Astrocyte (in vitro differentiated cells and primary cell): ENCODE measurements at regions not wholly inside any gene's neighbourhood (a gene's known extent, or its start where the extent isn't known, plus 50 kb on each side); places are given as distances from the start of the nearest gene placed in this dataset.

ENCODE experiments used
- DNase-seq: peaks from one replicate; pipeline ENCODE4 v3.0.0-alpha.2; 2010; ENCODE audit warnings: low read depth
- FAIRE-seq: peaks from 2 replicates; lab custom pipeline; 2011; peaks lifted over from hg19 to GRCh38; lab: Jason Lieb, UNC
- H2AFZ ChIP-seq: 2 replicates; pipeline ENCODE4 v1.6.0; 2012; ENCODE audit warnings: low read depth, low read length, inconsistent platforms
- H3K27ac ChIP-seq: 2 replicates; pipeline ENCODE4 v1.5.1; 2011; ENCODE audit warnings: low read depth, low read length, inconsistent platforms
- H3K27me3 ChIP-seq: 2 replicates; pipeline ENCODE4 v1.6.0; 2011; ENCODE audit warnings: low read length, inconsistent platforms; ENCODE audit not compliant: insufficient read depth
- H3K36me3 ChIP-seq: 2 replicates; pipeline ENCODE4 v1.5.1; 2011; ENCODE audit warnings: low read length, inconsistent platforms; ENCODE audit not compliant: insufficient read depth
- H3K4me1 ChIP-seq: 2 replicates; pipeline ENCODE4 v1.5.1; 2011; ENCODE audit warnings: low read length, inconsistent platforms; ENCODE audit not compliant: insufficient read depth
- H3K4me2 ChIP-seq: 2 replicates; pipeline ENCODE4 v1.6.0; 2012; ENCODE audit warnings: low read length, inconsistent platforms
- H3K4me3 ChIP-seq: 2 replicates; pipeline ENCODE4 v1.5.1; 2011; ENCODE audit warnings: low read depth, mild to moderate bottlenecking, low read length, inconsistent platforms; ENCODE audit not compliant: insufficient read depth
- H3K79me2 ChIP-seq: 2 replicates; pipeline ENCODE4 v1.6.0; 2012; ENCODE audit warnings: mild to moderate bottlenecking, low read length, inconsistent platforms; ENCODE audit not compliant: insufficient read depth
- H3K9ac ChIP-seq: 2 replicates; pipeline ENCODE4 v1.6.0; 2012; ENCODE audit warnings: mild to moderate bottlenecking, low read length, inconsistent platforms
- H3K9me3 ChIP-seq: 2 replicates; pipeline ENCODE4 v1.5.1; 2012; ENCODE audit warnings: low read depth, mild to moderate bottlenecking, low read length, inconsistent platforms; ENCODE audit not compliant: insufficient read depth
- H4K20me1 ChIP-seq: 2 replicates; pipeline ENCODE4 v1.6.0; 2012; ENCODE audit warnings: low read length, inconsistent platforms; ENCODE audit not compliant: insufficient read depth
- H3K27ac Mint-ChIP-seq: one replicate; pipeline ENCODE4 v1.8.0; 2021; ENCODE audit warnings: mild to moderate bottlenecking, mixed read lengths; ENCODE audit not compliant: unreplicated experiment
- H3K27me3 Mint-ChIP-seq: one replicate; pipeline ENCODE4 v1.8.0; 2021; ENCODE audit warnings: low read depth, mixed read lengths; ENCODE audit not compliant: unreplicated experiment
- H3K36me3 Mint-ChIP-seq: one replicate; pipeline ENCODE4 v1.8.0; 2021; ENCODE audit warnings: low read depth, mixed read lengths; ENCODE audit not compliant: unreplicated experiment
- H3K4me1 Mint-ChIP-seq: one replicate; pipeline ENCODE4 v1.8.0; 2021; ENCODE audit warnings: low read depth, mixed read lengths; ENCODE audit not compliant: unreplicated experiment
- H3K4me3 Mint-ChIP-seq: one replicate; pipeline ENCODE4 v1.8.0; 2021; ENCODE audit warnings: mild to moderate bottlenecking, moderate library complexity, mixed read lengths; ENCODE audit not compliant: unreplicated experiment
- H3K9me3 Mint-ChIP-seq: one replicate; pipeline ENCODE4 v1.8.0; 2021; ENCODE audit warnings: mild to moderate bottlenecking, mixed read lengths; ENCODE audit not compliant: unreplicated experiment
- EZH2 ChIP-seq: IDR thresholded peaks from 2 replicates; pipeline ENCODE4 v1.6.1; 2012; ENCODE audit warnings: mild to moderate bottlenecking, low read length, inconsistent platforms; ENCODE audit not compliant: insufficient read depth
- TF ChIP-seq, protein P1 (sequence below): IDR thresholded peaks from 2 replicates; pipeline ENCODE4 v1.5.1; 2011; ENCODE audit warnings: low read depth, mild to moderate bottlenecking, inconsistent platforms, low read length, moderate library complexity; ENCODE audit not compliant: insufficient read depth

DNA sequence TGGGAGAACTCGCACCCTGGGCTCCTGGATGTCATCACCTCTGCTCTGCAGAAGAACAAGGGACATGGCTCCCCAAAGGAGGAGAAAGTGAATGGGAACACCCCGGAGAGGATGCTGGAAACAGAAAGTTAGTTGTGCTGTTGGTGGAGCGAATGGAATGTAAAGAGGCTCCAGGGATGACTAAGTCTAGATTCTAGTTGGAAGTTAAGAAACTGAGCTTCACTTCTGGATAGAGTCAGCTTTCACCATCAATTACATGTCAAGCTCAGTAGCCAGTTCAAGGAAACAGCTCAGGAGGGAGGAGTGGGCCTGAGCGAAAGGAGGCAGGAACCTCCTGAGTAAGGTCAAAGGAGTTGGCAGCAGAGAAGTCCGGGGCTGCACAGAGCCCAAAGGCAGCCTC lies 132.1 kb upstream of the ARID1B start:
- H2AFZ ChIP-seq = no peak overlapping the region
- no peak overlapping the region for H3K9ac ChIP-seq
- no peaks in the 10 kb centered on the region for H4K20me1 ChIP-seq
- DNase-seq = peak; percentile 71
- H3K27ac Mint-ChIP-seq = peak overlapping the region; percentile 4
- H3K36me3 Mint-ChIP-seq = no peaks in the 10 kb centered on the region
- no peak overlapping the region for H3K4me3 Mint-ChIP-seq
- no peak for FAIRE-seq
- H3K4me3 ChIP-seq = no peak overlapping the region
- H3K36me3 ChIP-seq = no peaks in the 10 kb centered on the region
- H3K4me1 ChIP-seq = no peaks in the 10 kb centered on the region
- H3K79me2 ChIP-seq = no peaks in the 10 kb centered on the region
- no peak overlapping the region for H3K27ac ChIP-seq
- no peak for TF ChIP-seq EZH2
- TF ChIP-seq, protein P1, sequence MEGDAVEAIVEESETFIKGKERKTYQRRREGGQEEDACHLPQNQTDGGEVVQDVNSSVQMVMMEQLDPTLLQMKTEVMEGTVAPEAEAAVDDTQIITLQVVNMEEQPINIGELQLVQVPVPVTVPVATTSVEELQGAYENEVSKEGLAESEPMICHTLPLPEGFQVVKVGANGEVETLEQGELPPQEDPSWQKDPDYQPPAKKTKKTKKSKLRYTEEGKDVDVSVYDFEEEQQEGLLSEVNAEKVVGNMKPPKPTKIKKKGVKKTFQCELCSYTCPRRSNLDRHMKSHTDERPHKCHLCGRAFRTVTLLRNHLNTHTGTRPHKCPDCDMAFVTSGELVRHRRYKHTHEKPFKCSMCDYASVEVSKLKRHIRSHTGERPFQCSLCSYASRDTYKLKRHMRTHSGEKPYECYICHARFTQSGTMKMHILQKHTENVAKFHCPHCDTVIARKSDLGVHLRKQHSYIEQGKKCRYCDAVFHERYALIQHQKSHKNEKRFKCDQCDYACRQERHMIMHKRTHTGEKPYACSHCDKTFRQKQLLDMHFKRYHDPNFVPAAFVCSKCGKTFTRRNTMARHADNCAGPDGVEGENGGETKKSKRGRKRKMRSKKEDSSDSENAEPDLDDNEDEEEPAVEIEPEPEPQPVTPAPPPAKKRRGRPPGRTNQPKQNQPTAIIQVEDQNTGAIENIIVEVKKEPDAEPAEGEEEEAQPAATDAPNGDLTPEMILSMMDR = no peak
- H3K27me3 Mint-ChIP-seq = peaks cover 4% of the 10 kb centered on the region
- H3K4me1 Mint-ChIP-seq = no peaks in the 10 kb centered on the region
- no peaks in the 10 kb centered on the region for H3K9me3 Mint-ChIP-seq
- H3K4me2 ChIP-seq = no peak overlapping the region
- no peaks in the 10 kb centered on the region for H3K27me3 ChIP-seq
- H3K9me3 ChIP-seq = no peaks in the 10 kb centered on the region

DNA sequence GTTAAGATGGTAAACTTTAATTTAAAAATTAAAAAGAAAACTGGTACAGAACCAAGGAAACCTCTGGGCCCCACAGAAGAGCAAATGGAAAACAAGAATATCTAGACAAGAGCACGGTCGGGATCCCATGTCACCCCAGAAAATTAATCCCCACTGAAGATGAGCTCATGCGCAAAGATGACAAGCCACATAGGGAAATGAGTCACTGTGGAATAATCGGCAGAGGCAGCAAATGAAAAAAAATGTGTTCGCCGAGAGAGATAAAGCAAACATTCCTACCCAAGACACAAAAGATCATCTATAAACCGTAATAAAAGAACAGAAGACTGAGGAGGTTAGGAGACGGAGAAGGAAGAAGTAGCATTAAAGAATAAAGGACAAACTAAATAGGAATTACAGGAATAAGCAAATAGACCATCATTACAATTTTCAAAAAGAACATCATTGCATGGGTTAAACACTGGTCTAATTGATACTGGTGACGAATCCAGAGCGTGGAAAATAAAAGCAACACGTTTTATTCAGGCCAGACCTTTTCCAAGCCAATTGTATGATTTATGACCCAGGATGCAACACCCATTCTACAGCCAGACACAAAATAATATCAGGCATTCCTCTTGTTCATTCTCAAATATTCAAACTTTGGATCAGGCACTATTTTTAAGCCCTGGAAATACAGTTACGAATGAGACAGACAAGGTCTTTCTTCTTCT lies 138.0 kb upstream of the ARID1B start:
- no peaks in the 10 kb centered on the region for H3K79me2 ChIP-seq
- H3K9ac ChIP-seq = no peak overlapping the region
- H3K36me3 ChIP-seq = no peaks in the 10 kb centered on the region
- no peaks in the 10 kb centered on the region for H4K20me1 ChIP-seq
- Mint-ChIP-seq H3K4me1 (peaks cover 3% of the 10 kb centered on the region), H3K9me3 (no peaks in the 10 kb centered on the region), H3K4me3 (no peak overlapping the region), H3K27ac (no peak overlapping the region), H3K27me3 (no peaks in the 10 kb centered on the region), H3K36me3 (no peaks in the 10 kb centered on the region)
- no peaks in the 10 kb centered on the region for H3K4me1 ChIP-seq
- DNase-seq = peak; percentile 48
- H3K4me2 ChIP-seq = no peak overlapping the region
- no peak overlapping the region for H3K4me3 ChIP-seq
- no peak for FAIRE-seq
- H3K9me3 ChIP-seq = no peaks in the 10 kb centered on the region
- H3K27ac ChIP-seq = no peak overlapping the region
- no peak overlapping the region for H2AFZ ChIP-seq
- no peak for TF ChIP-seq EZH2
- TF ChIP-seq, protein P1 = no peak
- H3K27me3 ChIP-seq = no peaks in the 10 kb centered on the region

DNA sequence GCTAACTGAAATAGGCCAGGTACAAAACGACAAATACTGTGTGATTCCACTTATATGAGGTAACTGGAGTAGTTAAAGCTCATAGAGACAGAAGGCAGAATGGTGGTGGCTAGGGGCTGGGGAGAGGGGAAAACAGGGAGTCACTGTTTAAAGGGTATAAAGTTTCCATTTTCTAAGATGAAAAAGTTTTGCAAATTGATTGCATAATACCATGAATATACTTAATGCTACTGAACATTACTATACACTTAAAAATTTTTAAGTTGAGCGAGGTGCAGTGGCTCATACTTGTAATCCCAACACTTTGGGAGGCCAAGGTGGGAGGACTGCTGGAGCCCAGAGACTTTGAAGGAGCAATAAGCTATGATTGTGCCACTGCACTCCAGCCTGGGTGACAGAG lies 138.6 kb upstream of the ARID1B start:
- Mint-ChIP-seq H3K4me1 (peaks cover 3% of the 10 kb centered on the region), H3K4me3 (no peak overlapping the region), H3K27me3 (no peaks in the 10 kb centered on the region), H3K9me3 (no peaks in the 10 kb centered on the region), H3K27ac (no peak overlapping the region), H3K36me3 (no peaks in the 10 kb centered on the region)
- Histone ChIP-seq H3K4me3 (no peak overlapping the region), H4K20me1 (no peaks in the 10 kb centered on the region), H3K27me3 (no peaks in the 10 kb centered on the region), H3K27ac (no peak overlapping the region), H2AFZ (no peak overlapping the region), H3K79me2 (no peaks in the 10 kb centered on the region), H3K36me3 (no peaks in the 10 kb centered on the region), H3K4me1 (no peaks in the 10 kb centered on the region), H3K9me3 (no peaks in the 10 kb centered on the region), H3K4me2 (no peak overlapping the region), H3K9ac (no peak overlapping the region)
- FAIRE-seq (no peak), DNase-seq (no peak)
- no peak for TF ChIP-seq EZH2
- TF ChIP-seq, protein P1 = no peak
